ENCODE measurements at regions not wholly inside any gene's neighbourhood (a gene's known extent, or its start where the extent isn't known, plus 50 kb on each side); places are given as distances from the start of the nearest gene placed in this dataset.

GRCh38 chr5:153122403-153122802, 368.1 kb upstream of the GRIA1 start:
- Histone ChIP-seq H2AFZ (ENCODE audit: low read length) (no peak overlapping the region), H3K4me2 (ENCODE audit: insufficient read depth in 1 of 2, low read depth in 2 of 2, low read length in 2 of 2) (no peak overlapping the region), H3K56ac (replicated peaks; ENCODE audit: insufficient read length, low read depth, low read length) (no peak overlapping the region), H3K9ac (replicated peaks in 1 of 4; ENCODE audit: extremely low read depth in 1 of 4, low read depth in 3 of 4, low read length in 3 of 4) (no peak overlapping the region), H3K79me2 (ENCODE audit: control insufficient read depth in 1 of 2, insufficient read depth in 2 of 2, low read length in 2 of 2) (no peaks in the 10 kb centered on the region), H3K4me1 (replicated peaks in 1 of 4; ENCODE audit: control insufficient read depth in 3 of 4, insufficient read depth in 4 of 4, low read length in 3 of 4) (peaks cover 0 to 4% (median 2%) of the 10 kb centered on the region in 4 experiments; a peak in 1 of 7 replicates), H2BK20ac (ENCODE audit: low read length) (no peak overlapping the region), H3K18ac (ENCODE audit: extremely low read depth, low read length) (no peak overlapping the region), H3K36me3 (ENCODE audit: control insufficient read depth in 2 of 4, insufficient read depth in 4 of 4, low read length in 3 of 4) (no peaks in the 10 kb centered on the region), H2BK5ac (ENCODE audit: low read depth, low read length) (no peak overlapping the region), H3K23ac (ENCODE audit: insufficient read length) (no peak overlapping the region), H4K91ac (replicated peaks; ENCODE audit: insufficient read length, low read length) (no peak overlapping the region), H4K20me1 (replicated peaks in 1 of 2; ENCODE audit: control insufficient read depth in 1 of 2, insufficient read depth in 2 of 2, low read length in 2 of 2) (no peaks in the 10 kb centered on the region), H4K5ac (ENCODE audit: insufficient read length, low read depth, low read length) (no peak overlapping the region), H3K9me3 (ENCODE audit: insufficient read depth in 2 of 2, low read depth in 1 of 2, low read length in 1 of 2) (no peaks in the 10 kb centered on the region), H2BK15ac (ENCODE audit: low read length) (no peak overlapping the region), H3K4ac (replicated peaks; ENCODE audit: insufficient read length, low read depth, low read length) (no peak overlapping the region), H2BK120ac (replicated peaks; ENCODE audit: low read depth, low read length) (no peak overlapping the region), H2AK5ac (ENCODE audit: low read depth, low read length) (no peak overlapping the region), H3K23me2 (ENCODE audit: low read depth, low read length) (no peaks in the 10 kb centered on the region), H2BK12ac (ENCODE audit: low read depth, low read length) (no peak overlapping the region), H3K27me3 (replicated peaks in 1 of 4; ENCODE audit: control insufficient read depth in 3 of 4, extremely low read depth in 1 of 4, insufficient read depth in 3 of 4, low read length in 3 of 4) (no peaks in the 10 kb centered on the region), H3K79me1 (ENCODE audit: low read depth, low read length) (no peaks in the 10 kb centered on the region), H3K4me3 (ENCODE audit: extremely low read depth in 1 of 4, insufficient read depth in 2 of 4, low read depth in 3 of 4, low read length in 4 of 4) (no peak overlapping the region), H3K27ac (ENCODE audit: low read depth, low read length) (no peak overlapping the region), H3K14ac (ENCODE audit: insufficient read length) (no peak overlapping the region), H4K8ac (ENCODE audit: extremely low read depth, insufficient read depth, low read length) (no peak overlapping the region)
- ChIA-PET CTCF (ENCODE audit: partially characterized antibody) (interaction anchor here (0.6 to 1.4 kb wide), 6 partner anchors 8 to 368 kb away, joined by 3 to 4 read pairs (median 3); partner anchors contain the start of gene GRIA1), POLR2A (ENCODE audit: partially characterized antibody) (no interaction called here)
- WGBS, 2 experiments (ENCODE audit: extremely low coverage in 1 of 2, insufficient coverage in 1 of 2, insufficient read length in 1 of 2, insufficient replicate concordance in 2 of 2, low coverage in 1 of 2, low lambda C conversion rate in 2 of 2, missing lambda C conversion rate in 1 of 2), result 40% methylated on average over 2 of the region's 2 CpGs; no CpG with 5 or more reads in 1 of the 2 experiments
- TF ChIP-seq MAX (IDR thresholded peaks at IDR 0.05) (peak; percentile 39), E2F6 (IDR thresholded peaks at IDR 0.05) (0 out of 2 replicates have a peak, but pooled peaks have one; percentile 50), ZNF274 (IDR thresholded peaks at IDR 0.05; ENCODE audit: borderline replicate concordance, extremely low read depth, low read length) (no peak)
- FAIRE-seq (no peak), DNase-seq (ENCODE audit: low read depth in 1 of 2, low spot score in 2 of 2) (no peak)
